IMR-90 (cell line): ENCODE measurements at regions not wholly inside any gene's neighbourhood (a gene's known extent, or its start where the extent isn't known, plus 50 kb on each side); places are given as distances from the start of the nearest gene placed in this dataset.

ENCODE experiments used
- ATAC-seq: fragments of 200-7000 bp; cut with Tn5 transposase; 2 replicates; pipeline ENCODE4 v1.9.1; 2020; ENCODE audit warnings: low read depth, mild to moderate bottlenecking, moderate library complexity
- BruUV-seq: library from RNA; stranded (reverse); fragments of 400-500 nt; replicated peaks from 2 replicates; lab custom pipeline; 2021; lab: Mats Ljungman, UMichigan
- CTCF ChIA-PET: fragments of 300-600 bp; formaldehyde crosslinking; extraction: SDS; loops from one replicate; lab custom pipeline; 2021; ENCODE audit warnings: antibody characterized with exemption; lab: Yijun Ruan, JAX
- POLR2A ChIA-PET: fragments of 300-600 bp; sonication (Branson Sonifier 250); formaldehyde crosslinking; loops from one replicate; lab custom pipeline; 2022; ENCODE audit warnings: antibody characterized with exemption; ENCODE audit not compliant: unreplicated experiment; lab: Charles Lee
- DNase-seq: peaks from one replicate; pipeline ENCODE4 v3.0.0; 2013
- H2AFZ ChIP-seq: replicated peaks from 2 replicates; pipeline ENCODE3; 2013; ENCODE audit warnings: low read length, mild to moderate bottlenecking; ENCODE audit not compliant: poor library complexity
- H2AK5ac ChIP-seq: 2 replicates; pipeline ENCODE4 v1.6.1; 2013; ENCODE audit warnings: low read depth, low read length, inconsistent platforms
- H2AK9ac ChIP-seq: replicated peaks from 2 replicates; pipeline ENCODE3; 2013; ENCODE audit warnings: mild to moderate bottlenecking, low read depth, low read length, moderate library complexity; ENCODE audit not compliant: poor library complexity
- H2BK120ac ChIP-seq: 2 replicates; pipeline ENCODE4 v1.6.1; 2013; ENCODE audit warnings: low read depth, low read length, inconsistent platforms
- H2BK15ac ChIP-seq: 3 replicates; pipeline ENCODE4 v1.6.1; 2013; ENCODE audit warnings: low read depth, low read length, inconsistent platforms
- H2BK20ac ChIP-seq: 2 replicates; pipeline ENCODE4 v1.6.1; 2013; ENCODE audit warnings: low read depth, mild to moderate bottlenecking, inconsistent platforms, low read length, moderate library complexity
- H2BK5ac ChIP-seq: 2 replicates; pipeline ENCODE4 v1.6.1; 2013; ENCODE audit warnings: mild to moderate bottlenecking, low read depth, low read length, inconsistent platforms; ENCODE audit not compliant: poor library complexity, severe bottlenecking
- H3K14ac ChIP-seq: replicated peaks from 2 replicates; pipeline ENCODE4 v1.6.1; 2013; ENCODE audit warnings: low read depth, low read length, inconsistent platforms
- H3K18ac ChIP-seq: 2 replicates; pipeline ENCODE4 v1.6.1; 2013; ENCODE audit warnings: low read depth, low read length, control low read depth
- H3K23ac ChIP-seq: 2 replicates; pipeline ENCODE4 v1.6.1; 2013; ENCODE audit warnings: low read depth, low read length, inconsistent platforms
- H3K27ac ChIP-seq: 2 replicates; pipeline ENCODE4 v1.5.1; 2013; ENCODE audit warnings: mild to moderate bottlenecking, control low read depth, low read length; ENCODE audit not compliant: insufficient read depth
- H3K27me3 ChIP-seq: 2 replicates; pipeline ENCODE4 v1.6.1; 2013; ENCODE audit warnings: low read length; ENCODE audit not compliant: control insufficient read depth, insufficient read depth
- H3K36me3 ChIP-seq: 2 replicates; pipeline ENCODE4 v1.6.1; 2013; ENCODE audit warnings: low read length, mixed read lengths; ENCODE audit not compliant: control insufficient read depth, insufficient read depth
- H3K4ac ChIP-seq: 2 replicates; pipeline ENCODE4 v1.6.1; 2013; ENCODE audit warnings: low read depth, low read length, inconsistent platforms
- H3K4me1 ChIP-seq: 2 replicates; pipeline ENCODE4 v1.6.1; 2013; ENCODE audit warnings: low read length, mixed read lengths; ENCODE audit not compliant: control insufficient read depth, insufficient read depth
- H3K4me2 ChIP-seq: 2 replicates; pipeline ENCODE4 v1.6.1; 2013; ENCODE audit warnings: low read depth, mild to moderate bottlenecking, control low read depth, low read length, moderate library complexity
- H3K4me3 ChIP-seq: 2 replicates; pipeline ENCODE4 v1.5.1; 2013; ENCODE audit warnings: low read depth, mild to moderate bottlenecking, control low read depth, low read length, moderate library complexity; ENCODE audit not compliant: insufficient read depth
- H3K56ac ChIP-seq: 2 replicates; pipeline ENCODE4 v1.6.1; 2013; ENCODE audit warnings: low read length, inconsistent platforms; ENCODE audit not compliant: insufficient read depth; ENCODE audit errors: extremely low read depth
- H3K79me1 ChIP-seq, 2 experiments: 2 replicates each; pipeline ENCODE4 v1.6.1; 2013; ENCODE audit warnings: low read length in 2 of 2, inconsistent platforms in 1 of 2, low read depth in 1 of 2
- H3K9ac ChIP-seq: 2 replicates; pipeline ENCODE4 v1.6.1; 2013; ENCODE audit warnings: low read depth, low read length, control low read depth
- H3K9me1 ChIP-seq: 2 replicates; pipeline ENCODE4 v1.6.1; 2013; ENCODE audit warnings: low read length, inconsistent platforms; ENCODE audit not compliant: insufficient read depth
- H3K9me3 ChIP-seq: 2 replicates; pipeline ENCODE4 v1.6.1; 2013; ENCODE audit warnings: low read length; ENCODE audit not compliant: control insufficient read depth, insufficient read depth
- H4K20me1 ChIP-seq: 2 replicates; pipeline ENCODE4 v1.6.1; 2013; ENCODE audit warnings: low read length, inconsistent platforms; ENCODE audit not compliant: insufficient read depth
- H4K5ac ChIP-seq: 2 replicates; pipeline ENCODE4 v1.6.1; 2013; ENCODE audit warnings: mild to moderate bottlenecking, low read depth, low read length, control low read depth
- H4K8ac ChIP-seq, 2 experiments: 2 replicates each; pipeline ENCODE4 v1.6.1; 2013; ENCODE audit warnings: low read depth in 2 of 2, low read length in 2 of 2, control low read depth in 1 of 2, inconsistent platforms in 1 of 2
- H4K91ac ChIP-seq: 2 replicates; pipeline ENCODE4 v1.6.1; 2013; ENCODE audit warnings: low read depth, low read length, inconsistent platforms; ENCODE audit not compliant: insufficient read depth
- BHLHE40 ChIP-seq: fragments of 150-350 bp; IDR thresholded peaks from 2 replicates; pipeline ENCODE4 v1.6.1; 2016; ENCODE audit warnings: mild to moderate bottlenecking, low read depth, low read length
- CHD1 ChIP-seq: IDR thresholded peaks from 2 replicates; pipeline ENCODE4 v1.6.1; 2012; ENCODE audit warnings: low read depth, low read length, improper control_type of control experiment
- MAFK ChIP-seq: IDR thresholded peaks from 2 replicates; pipeline ENCODE4 v1.6.1; 2012; ENCODE audit warnings: low read depth, low read length, improper control_type of control experiment
- MAZ ChIP-seq: IDR thresholded peaks from 2 replicates; pipeline ENCODE4 v1.6.1; 2012; ENCODE audit warnings: low read depth, mild to moderate bottlenecking, low read length, improper control_type of control experiment, moderate library complexity, borderline replicate concordance
- MXI1 ChIP-seq: IDR thresholded peaks from 2 replicates; pipeline ENCODE4 v1.6.1; 2012; ENCODE audit warnings: low read depth, mild to moderate bottlenecking, low read length, moderate library complexity, borderline replicate concordance
- NFE2L2 ChIP-seq: fragments of 150-350 bp; IDR thresholded peaks from 2 replicates; pipeline ENCODE4 v1.6.1; 2016; ENCODE audit warnings: low read depth, mild to moderate bottlenecking, low read length
- RAD21 ChIP-seq: IDR thresholded peaks from 2 replicates; pipeline ENCODE4 v1.6.1; 2012; ENCODE audit warnings: low read length, improper control_type of control experiment
- RCOR1 ChIP-seq: IDR thresholded peaks from 2 replicates; pipeline ENCODE4 v1.6.1; 2012; ENCODE audit warnings: mild to moderate bottlenecking, low read length, improper control_type of control experiment; ENCODE audit not compliant: insufficient replicate concordance
- RFX5 ChIP-seq: IDR thresholded peaks from 2 replicates; pipeline ENCODE4 v1.8.0; 2012; ENCODE audit warnings: low read depth, mild to moderate bottlenecking, low read length, moderate library complexity
- SMC3 ChIP-seq: fragments of 150-350 bp; IDR thresholded peaks from 2 replicates; pipeline ENCODE4 v1.6.1; 2016; ENCODE audit warnings: low read depth, mild to moderate bottlenecking, antibody characterized with exemption, low read length, moderate library complexity
- WGBS, 2 experiments: methylation state at CpG; one replicate each; pipeline versions ENCODE4 v1.1.5 to v1.1.7; 2013; ENCODE audit warnings: missing lambda C conversion rate in 2 of 2; ENCODE audit not compliant: insufficient read length in 1 of 2; ENCODE audit errors: extremely low coverage in 2 of 2; 5-methylcytosine and 5-hydroxymethylcytosine counted together
- dilution Hi-C: fragments of 300-500 bp; cut with HindIII; formaldehyde crosslinking; loops from one replicate; pipeline ENCODE4 v1.14.3; 2018; ENCODE audit warnings: low sequenced_read_pairs; ENCODE audit not compliant: unreplicated experiment
- in situ Hi-C: fragments of 300-500 bp; cut with MboI; formaldehyde crosslinking; loops from 3 replicates; pipeline ENCODE4 v1.14.3; 2019; ENCODE audit warnings: low sequenced_read_pairs, inconsistent platforms, mixed read lengths
- intact Hi-C: fragments of 100-400 bp; cut with micrococcal nuclease; formaldehyde crosslinking; loops from 2 replicates; pipeline ENCODE4 v1.10.0; 2022
- TF ChIP-seq, protein P1 (sequence below): conservative IDR thresholded peaks from 2 replicates; pipeline ENCODE4 v1.5.1; 2012; ENCODE audit warnings: mild to moderate bottlenecking, low read depth, low read length, improper control_type of control experiment

DNA sequence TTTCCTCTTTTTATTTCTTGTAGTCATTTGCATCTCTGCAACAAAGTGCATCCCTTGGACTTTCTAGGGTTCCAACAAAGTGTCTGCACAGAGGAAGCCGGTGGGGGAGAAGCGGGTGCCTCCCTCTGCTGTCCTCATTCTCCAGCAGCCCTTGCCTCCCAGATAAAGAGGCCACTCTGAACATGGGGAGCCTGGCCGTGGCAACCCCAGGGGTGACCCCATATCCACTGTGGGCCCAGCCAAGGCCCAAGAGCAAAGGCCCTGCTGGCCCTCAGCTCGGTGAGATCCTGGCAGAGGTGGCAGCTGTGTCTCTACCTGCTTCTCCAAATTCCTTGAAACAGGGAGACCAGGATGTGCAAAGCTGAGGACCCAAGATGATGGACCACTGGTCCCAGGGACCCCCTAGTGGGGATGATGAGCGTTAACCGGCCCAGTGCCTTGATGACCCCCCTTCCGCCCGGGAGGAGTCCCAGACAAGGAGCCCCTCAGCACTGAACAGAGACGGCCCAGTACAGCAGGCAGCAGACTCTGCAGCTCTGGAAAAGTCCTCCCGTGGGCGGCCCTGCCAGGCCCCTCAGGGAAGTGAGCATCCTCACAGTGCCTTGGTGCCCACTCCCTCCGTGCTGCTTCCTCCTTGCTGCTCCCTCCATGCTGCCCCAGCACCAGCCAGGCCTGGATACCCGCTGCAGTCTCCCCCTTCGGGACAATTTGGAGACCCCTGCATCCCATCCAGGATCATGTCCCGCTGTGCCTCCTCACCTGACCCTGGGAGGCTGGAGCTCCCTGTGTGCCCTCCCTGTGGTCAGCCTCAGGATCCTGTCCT lies 62.5 kb downstream of the MRPL36 start:
- Histone ChIP-seq H3K4ac (no peak overlapping the region), H3K36me3 (no peaks in the 10 kb centered on the region), H3K9me3 (no peaks in the 10 kb centered on the region), H3K9me1 (no peaks in the 10 kb centered on the region), H4K5ac (no peak overlapping the region), H2AFZ (no peak overlapping the region), H4K8ac (no peak overlapping the region), H2BK15ac (no peak overlapping the region), H3K14ac (no peak overlapping the region), H3K4me2 (no peak overlapping the region), H3K4me3 (no peak overlapping the region), H2BK5ac (no peak overlapping the region), H3K56ac (no peak overlapping the region), H2BK20ac (no peak overlapping the region), H4K91ac (no peak overlapping the region), H4K20me1 (no peaks in the 10 kb centered on the region), H2AK9ac (no peak overlapping the region), H2AK5ac (no peak overlapping the region), H3K27ac (no peak overlapping the region), H3K23ac (no peak overlapping the region), H2BK120ac (no peak overlapping the region), H3K27me3 (no peaks in the 10 kb centered on the region; the same call in 1 of the 2 replicates), H3K18ac (no peak overlapping the region), H3K4me1 (no peaks in the 10 kb centered on the region), H3K9ac (no peak overlapping the region), H3K79me1 (no peaks in the 10 kb centered on the region)
- intact Hi-C loops: no loop called here
- no peak for DNase-seq
- in situ Hi-C loops: no loop called here
- dilution Hi-C loops: no loop called here
- ChIA-PET POLR2A (no interaction called here), CTCF (no interaction called here)
- TF ChIP-seq, protein P1, sequence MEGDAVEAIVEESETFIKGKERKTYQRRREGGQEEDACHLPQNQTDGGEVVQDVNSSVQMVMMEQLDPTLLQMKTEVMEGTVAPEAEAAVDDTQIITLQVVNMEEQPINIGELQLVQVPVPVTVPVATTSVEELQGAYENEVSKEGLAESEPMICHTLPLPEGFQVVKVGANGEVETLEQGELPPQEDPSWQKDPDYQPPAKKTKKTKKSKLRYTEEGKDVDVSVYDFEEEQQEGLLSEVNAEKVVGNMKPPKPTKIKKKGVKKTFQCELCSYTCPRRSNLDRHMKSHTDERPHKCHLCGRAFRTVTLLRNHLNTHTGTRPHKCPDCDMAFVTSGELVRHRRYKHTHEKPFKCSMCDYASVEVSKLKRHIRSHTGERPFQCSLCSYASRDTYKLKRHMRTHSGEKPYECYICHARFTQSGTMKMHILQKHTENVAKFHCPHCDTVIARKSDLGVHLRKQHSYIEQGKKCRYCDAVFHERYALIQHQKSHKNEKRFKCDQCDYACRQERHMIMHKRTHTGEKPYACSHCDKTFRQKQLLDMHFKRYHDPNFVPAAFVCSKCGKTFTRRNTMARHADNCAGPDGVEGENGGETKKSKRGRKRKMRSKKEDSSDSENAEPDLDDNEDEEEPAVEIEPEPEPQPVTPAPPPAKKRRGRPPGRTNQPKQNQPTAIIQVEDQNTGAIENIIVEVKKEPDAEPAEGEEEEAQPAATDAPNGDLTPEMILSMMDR: no peak
- TF ChIP-seq NFE2L2 (no peak), CHD1 (no peak), BHLHE40 (no peak), MAZ (no peak), RAD21 (no peak), RFX5 (no peak), SMC3 (no peak), RCOR1 (no peak), MAFK (no peak), MXI1 (no peak)
- ATAC-seq: no peak
- 58% methylated on average over 8 of the region's 15 CpGs; no CpG with 5 or more reads in 1 of the 2 experiments for WGBS, 2 experiments
- no TSS peak for BruUV-seq
